Liver (tissue), 2 donors: ENCODE measurements at regions not wholly inside any gene's neighbourhood (a gene's known extent, or its start where the extent isn't known, plus 50 kb on each side); places are given as distances from the start of the nearest gene placed in this dataset.

Experiments used
- CTCF ChIP-seq: fragments of 150-350 bp; IDR thresholded peaks from 2 replicates; pipeline ENCODE4 v1.5.1; 2017; ENCODE audit warnings: improper control_type of control experiment, low read depth, low read length; ENCODE audit not compliant: missing input control
- FOXA1 ChIP-seq: IDR thresholded peaks from 2 replicates; pipeline ENCODE4 v1.6.1; 2016; ENCODE audit warnings: antibody characterized with exemption
- donor health status: healthy.

- TF ChIP-seq CTCF (no peak), FOXA1 (no peak)
Observed at GRCh38 chr20:56698749-56699148, 69.6 kb downstream of the TFAP2C start.
